CD4-positive, alpha-beta T cell treated with Interferon gamma for 1 hour (primary cell): ENCODE measurements at regions not wholly inside any gene's neighbourhood (a gene's known extent, or its start where the extent isn't known, plus 50 kb on each side); places are given as distances from the start of the nearest gene placed in this dataset.
"Not testable (repeated sequence)": the region's sequence is repeated elsewhere in the genome, so short reads cannot be mapped to it uniquely, and the experiment has no call there.

ENCODE experiments used
- DNase-seq: peaks from one replicate; pipeline ENCODE4 v3.0.0-alpha.2; 2020

GRCh38 chr20:57110121-57111027 lies 156.1 kb downstream of the BMP7 start:
- DNase-seq = not testable (repeated sequence)

GRCh38 chr20:57111028-57111373 lies 155.4 kb downstream of the BMP7 start:
- DNase-seq = no peak

- no peak for DNase-seq
Measured at GRCh38 chr20:57112448-57112847, 154.0 kb downstream of the BMP7 start.

GRCh38 chr20:57114290-57115005 lies 152.0 kb downstream of the BMP7 start:
- DNase-seq = no peak

- no peak for DNase-seq
Measured at GRCh38 chr20:57117296-57117695, 149.1 kb downstream of the BMP7 start.

- DNase-seq = no peak
Measured at GRCh38 chr20:57118107-57118769, 148.2 kb downstream of the BMP7 start.
